ENCODE measurements at regions not wholly inside any gene's neighbourhood (a gene's known extent, or its start where the extent isn't known, plus 50 kb on each side); places are given as distances from the start of the nearest gene placed in this dataset.

- TF ChIP-seq CTCF (IDR thresholded peaks at IDR 0.05; ENCODE audit: low read depth, low read length) (no peak), POLR2A (IDR thresholded peaks at IDR 0.05; ENCODE audit: extremely low read depth, insufficient read length) (no peak), MAX (IDR thresholded peaks at IDR 0.05; ENCODE audit: low read depth, low read length) (no peak)
Observed at GRCh38 chr12:33180918-33181317, 258.7 kb downstream of the SYT10 start.

Data from NB4 (cell line).